Embryonic facial prominence (tissue), 1 donor: ENCODE measurements at regions not wholly inside any gene's neighbourhood (a gene's known extent, or its start where the extent isn't known, plus 50 kb on each side); places are given as distances from the start of the nearest gene placed in this dataset.

ENCODE experiments used
- DNase-seq: peaks from one replicate; pipeline ENCODE4 v3.0.0-alpha.2; 2016; ENCODE audit errors: extremely low spot score

DNA sequence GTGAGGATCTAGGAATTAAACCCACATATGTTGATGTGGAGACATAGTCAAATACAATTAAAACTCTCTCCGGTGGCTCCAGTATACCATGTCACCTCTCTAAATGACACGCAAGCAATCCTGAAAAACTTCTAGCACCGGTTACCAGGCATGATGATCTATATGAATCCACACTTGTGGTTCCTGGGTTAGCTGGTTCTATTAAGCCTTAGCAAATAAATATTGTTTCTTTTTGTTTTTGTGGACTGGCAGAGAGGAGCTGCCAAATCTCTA, 104.8 kb downstream of the SEC61B start:
- DNase-seq = no peak

DNA sequence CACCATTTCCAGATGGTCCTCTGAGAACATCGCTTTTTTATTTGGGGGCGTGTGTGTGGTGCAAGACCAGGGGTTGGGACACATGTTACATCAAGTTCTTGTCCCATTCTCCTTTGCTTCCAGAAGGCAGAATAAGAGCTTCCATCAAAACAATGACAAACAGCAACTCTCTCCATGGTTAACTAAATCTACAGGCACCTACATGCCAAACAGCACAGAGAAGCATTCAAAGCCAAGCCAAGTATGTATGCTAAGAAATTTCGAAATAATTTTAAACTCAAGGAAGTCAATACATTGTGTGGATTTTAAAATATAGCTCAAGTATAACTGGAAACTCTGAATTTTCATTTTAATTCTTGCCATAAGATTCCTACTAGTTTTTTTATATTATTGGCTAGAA, 105.6 kb downstream of the SEC61B start:
- no peak for DNase-seq

DNA sequence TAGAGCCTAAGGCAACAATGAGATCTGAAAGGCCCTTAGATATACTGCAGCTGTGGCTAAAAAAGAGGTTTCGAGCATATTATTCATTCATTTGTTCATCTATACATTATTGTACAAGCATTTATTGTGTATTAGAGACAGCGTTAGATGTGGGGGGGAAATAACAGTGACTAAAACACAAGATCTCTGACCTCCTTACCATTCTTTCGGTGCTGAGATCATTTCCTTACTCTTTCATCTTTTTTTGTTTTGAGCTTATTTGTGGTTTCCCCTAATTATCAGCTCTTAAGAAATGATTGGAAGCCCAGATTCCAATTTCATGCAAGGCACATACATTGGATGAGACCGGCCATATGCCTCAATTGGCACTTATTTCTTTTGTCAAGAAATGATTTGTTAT, 113.2 kb downstream of the SEC61B start:
- no peak for DNase-seq

DNA sequence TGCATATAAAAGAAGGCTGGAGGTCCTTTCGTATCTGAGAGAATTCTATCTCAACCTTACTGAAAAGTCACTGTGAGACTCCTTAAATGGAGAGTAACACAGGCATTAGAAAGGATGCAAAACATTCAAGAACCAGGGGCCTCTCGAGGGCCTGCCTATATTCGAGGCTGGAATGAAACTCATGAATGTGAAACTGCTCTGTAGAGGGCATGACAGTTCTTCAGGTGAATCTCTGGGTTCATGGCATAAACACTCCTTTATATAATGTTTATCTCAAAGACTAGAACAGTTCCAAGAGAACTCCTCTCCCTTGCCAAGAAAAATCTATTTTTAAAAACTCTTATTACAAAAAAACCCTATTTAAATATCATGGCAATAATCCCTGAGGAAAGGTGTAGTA, 113.9 kb downstream of the SEC61B start:
- DNase-seq = no peak

DNA sequence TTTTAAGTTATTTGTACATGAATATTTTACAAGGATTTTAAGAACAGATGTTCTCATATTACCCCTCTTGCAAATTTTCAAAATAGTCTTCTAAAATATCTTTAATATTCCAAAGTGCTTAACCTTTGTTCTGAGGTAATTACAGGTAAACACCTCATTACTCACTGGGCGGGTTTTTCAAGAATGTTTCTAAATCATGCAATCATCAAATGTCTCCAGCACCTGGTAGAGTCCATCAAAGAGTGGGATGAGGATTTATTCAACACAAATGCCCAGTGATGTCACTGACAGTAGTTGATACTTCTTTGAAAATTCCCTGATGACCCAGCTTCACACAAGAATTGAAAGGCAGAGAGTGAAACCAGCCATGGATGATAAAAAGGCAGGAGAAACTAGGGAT, 114.4 kb downstream of the SEC61B start:
- no peak for DNase-seq

DNA sequence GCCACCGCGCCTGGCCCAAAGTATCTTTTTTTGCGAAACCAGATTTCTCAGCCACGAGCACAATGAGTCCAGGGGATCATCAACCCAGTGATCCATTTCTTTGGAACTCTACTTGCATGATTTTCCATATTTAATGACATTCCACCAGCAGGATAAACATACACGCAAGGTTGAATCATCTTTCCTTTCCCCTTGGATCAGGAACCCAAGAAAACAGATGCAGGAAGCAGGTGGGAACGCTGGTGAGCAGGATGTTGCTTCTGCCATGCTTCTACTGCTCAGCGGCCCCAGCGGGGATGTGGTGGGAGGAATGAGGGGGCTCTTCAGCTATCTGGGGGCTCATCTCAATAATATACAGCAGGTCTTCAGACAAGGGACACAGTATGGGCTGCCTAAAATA, 118.2 kb downstream of the SEC61B start:
- DNase-seq = no peak

DNA sequence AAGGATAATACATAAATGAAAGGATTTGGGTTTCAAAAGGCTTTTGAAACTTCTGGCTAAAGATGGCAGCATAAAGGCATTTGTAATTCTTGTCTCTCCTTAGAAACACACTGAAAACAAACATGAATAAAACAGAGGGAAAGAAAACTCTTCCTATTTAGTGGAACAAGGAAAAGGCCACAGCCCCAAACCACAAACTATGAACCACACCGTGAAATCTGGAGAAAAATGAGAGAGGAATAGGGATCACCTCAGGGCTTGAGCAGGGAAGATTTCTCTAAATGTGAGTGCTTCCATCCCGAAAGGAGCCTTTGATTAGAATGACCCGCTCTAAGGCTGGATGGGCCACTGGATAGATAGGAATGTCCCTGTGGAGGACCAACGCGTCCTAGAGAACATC, 119.6 kb downstream of the SEC61B start:
- no peak for DNase-seq

DNA sequence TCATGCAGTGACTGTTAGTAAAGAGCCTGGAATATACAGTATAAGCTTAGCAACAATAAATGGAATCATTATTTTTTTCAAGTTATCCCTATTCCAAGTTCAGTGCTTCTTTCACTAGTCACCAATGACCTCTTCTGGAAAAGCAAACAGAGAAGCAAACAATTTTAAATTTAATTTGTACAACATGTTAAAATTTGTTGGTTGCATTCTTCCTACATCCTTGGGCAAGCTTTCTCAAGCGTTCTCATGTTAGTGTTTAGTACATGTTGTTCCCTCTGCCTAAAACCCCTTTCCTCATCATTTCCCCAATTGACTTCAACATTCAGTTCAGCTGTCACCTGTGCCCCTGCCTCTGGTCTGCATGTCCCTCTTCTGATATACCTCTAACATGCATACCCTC, 123.4 kb downstream of the SEC61B start:
- DNase-seq = no peak

DNA sequence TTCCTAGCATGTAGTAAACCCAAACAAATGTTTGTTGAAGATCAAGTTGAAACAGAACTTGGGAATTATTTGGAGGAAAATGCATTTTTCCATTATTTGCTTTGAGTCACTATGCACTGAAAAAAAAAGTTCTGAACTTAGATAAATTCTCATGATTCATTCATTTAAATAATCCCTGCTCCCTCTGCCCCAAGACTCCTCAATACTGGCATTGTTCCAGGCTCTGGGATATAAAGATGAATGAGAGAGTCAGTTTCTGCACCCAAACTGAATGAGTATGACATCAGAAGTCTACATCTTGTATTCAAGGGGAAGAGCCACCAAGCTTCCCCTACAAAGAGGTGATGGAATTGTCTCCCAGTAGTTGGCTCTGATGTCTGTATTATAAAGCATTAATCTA, 123.9 kb downstream of the SEC61B start:
- no peak for DNase-seq

DNA sequence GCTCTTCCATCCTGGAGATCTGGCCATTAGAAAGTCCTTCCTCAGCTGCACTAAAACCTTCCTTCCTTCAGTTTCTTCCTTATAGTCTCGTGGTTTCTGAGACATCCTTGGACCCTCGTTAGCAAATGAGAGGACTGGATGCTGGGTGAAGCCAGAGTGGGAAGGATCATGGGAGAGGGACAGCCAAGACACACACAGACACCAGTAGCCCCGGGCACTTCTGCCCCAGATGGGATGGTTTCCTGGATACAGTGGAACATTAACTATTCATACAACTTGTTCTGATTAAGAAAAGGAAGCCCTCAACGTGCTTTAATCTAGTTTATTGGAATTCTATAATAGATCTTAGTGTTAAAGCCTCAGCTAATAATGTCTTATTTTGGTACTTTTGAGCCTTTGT, 125.5 kb downstream of the SEC61B start:
- no peak for DNase-seq

DNA sequence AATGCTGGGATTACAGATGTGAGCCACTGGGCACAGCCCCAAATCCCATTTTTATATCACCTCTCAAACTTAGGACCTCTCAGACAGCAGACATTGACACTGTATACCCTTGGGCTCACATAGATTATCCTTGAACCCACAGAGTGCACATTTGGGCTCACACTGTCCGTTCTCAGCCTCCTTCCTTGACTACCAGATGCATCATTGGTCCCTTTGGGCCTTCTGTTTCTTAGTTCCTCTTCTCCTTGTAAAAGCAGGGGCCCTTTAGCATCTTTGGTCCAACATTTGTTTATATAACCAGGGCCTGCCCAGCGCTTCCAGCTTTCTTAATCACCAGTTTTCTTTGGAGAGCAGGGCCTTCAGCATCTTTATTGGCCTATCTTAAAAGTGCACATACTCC, 126.2 kb downstream of the SEC61B start:
- DNase-seq = no peak

DNA sequence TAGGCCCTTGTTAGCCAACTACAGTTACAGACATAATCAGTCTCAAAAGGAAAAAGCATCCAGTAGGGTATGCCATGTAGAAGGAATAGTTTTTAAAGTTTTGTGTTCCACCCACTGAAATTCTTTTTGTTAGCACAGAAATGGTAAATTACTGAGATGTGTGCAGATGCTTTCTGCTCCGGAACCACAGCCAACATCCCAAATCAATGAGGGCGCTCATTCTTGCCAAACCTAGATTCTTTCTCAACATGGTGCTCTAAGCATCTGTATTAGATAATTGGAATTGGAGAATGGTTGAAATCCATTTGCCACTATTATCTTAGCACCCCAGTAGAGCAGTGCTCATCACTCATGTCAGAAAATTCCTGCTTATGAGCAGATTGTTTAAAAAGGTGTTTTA, 127.8 kb downstream of the SEC61B start:
- no peak for DNase-seq

DNA sequence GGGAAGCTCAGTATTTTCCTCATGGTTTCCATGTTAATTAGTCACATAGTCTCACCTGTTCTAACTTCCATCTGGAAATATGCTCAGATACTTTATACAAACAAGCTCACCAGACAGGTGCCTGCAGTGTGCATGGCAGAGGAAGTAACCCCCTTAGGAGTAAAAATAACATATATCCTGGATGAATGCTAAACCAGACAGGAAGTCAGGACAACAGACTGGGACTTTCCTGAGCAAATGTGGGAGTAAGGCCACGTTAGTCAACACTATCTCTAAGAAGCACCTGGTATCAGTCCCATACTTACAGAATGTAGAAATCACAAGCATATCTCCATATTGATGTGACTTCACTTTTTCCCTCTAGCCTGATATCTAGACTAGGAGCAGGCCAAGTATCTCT, 128.4 kb downstream of the SEC61B start:
- DNase-seq = no peak

DNA sequence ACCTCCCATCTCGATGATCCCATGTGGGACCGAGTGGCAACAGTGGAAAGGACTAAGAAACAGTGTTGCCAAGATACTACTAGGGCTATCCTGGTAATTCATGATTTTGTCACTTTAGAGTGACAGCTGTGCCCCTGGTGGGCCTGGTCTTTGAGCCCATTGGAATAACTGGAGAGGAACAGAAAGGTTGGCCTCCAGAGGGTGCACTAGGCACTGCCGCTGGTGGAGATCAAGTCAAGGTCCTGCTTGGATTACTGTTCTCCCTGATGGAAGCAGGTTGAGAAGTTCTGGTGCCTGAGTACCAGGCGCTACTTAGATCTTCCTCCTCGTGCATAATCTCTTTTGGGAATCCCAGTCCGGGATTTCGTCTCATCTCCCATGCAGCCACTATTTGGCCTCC, 129.6 kb downstream of the SEC61B start:
- no peak for DNase-seq

DNA sequence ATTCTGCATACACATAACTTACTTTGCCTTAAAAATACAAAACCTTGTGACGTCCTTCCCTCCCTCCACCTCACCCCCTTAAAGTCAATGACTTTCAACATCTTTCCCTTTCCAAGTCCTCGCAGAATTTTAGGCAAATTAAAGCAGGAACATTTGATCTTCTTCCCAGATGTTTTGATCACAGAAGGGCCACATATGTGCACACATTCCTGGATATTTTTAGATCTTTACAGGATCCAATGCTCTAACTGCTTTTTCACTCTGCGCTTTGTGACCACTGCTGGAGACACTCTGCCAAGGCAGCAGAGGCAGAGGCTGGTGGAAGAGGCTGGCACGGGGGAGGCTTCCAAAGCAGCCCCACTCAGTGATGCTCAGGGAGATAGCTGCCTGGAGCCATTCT, 130.7 kb downstream of the SEC61B start:
- peak; percentile 14 for DNase-seq

DNA sequence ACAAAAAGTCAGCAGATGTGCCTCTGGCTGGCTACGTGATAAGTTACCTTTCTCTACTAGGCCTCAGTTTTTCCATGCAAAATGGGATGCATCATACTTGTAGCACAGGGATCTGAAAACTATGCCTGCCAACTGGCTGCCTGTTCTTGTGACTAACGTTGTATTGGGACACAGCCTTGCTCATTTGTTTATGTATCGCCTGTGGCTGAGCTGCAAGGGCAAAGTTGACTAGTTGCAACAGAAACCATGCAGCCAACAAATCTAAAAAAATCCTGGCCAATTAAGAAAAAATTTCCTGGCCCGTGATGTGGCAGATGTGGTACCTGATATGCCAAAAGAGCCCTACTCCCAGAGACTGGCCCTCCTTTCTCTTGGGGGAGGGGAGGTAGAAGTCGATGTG, 131.3 kb downstream of the SEC61B start:
- no peak for DNase-seq

DNA sequence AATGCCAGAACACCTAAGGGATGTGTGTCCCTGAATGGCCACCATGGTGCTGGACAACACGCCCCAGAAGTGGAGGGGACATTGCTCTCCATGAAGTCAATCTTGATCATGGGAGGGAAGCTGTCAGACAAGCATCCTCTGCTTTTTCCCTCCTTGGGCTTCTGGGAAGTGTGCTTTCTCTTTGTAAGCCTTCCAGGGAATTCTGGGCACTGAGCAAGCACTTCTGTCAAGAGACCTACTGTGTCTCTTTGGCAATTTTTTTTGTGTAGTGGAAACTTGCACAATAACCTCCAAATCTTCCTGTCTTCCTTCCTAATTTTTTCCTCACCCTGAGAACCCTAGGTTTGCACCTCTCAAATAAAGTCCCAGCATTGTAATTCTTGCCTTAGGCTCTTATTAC, 132.0 kb downstream of the SEC61B start:
- no peak for DNase-seq

DNA sequence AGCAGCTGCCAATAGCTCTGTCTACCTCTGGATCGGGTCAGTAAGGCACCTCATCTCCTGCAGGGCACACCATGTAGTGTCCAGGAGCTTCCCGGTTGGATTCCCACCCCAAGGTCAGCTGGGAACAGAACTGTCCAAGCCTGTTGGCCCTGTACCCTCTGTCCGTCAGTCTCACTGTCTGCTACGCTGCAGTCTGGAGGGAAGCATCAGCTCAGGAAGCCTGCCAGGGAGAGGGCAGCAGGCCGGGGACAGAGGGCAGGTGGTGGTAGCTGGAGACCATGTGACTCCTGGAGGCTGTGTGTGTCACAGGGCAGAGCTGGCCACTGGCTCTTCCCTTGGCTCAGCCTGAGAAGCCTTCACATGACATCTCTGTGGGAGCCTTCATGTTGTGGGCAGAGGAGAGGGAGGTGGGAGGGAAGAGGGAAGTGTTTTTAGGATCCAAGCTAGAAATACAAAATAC, 134.5 kb downstream of the SEC61B start:
- DNase-seq = no peak

DNA sequence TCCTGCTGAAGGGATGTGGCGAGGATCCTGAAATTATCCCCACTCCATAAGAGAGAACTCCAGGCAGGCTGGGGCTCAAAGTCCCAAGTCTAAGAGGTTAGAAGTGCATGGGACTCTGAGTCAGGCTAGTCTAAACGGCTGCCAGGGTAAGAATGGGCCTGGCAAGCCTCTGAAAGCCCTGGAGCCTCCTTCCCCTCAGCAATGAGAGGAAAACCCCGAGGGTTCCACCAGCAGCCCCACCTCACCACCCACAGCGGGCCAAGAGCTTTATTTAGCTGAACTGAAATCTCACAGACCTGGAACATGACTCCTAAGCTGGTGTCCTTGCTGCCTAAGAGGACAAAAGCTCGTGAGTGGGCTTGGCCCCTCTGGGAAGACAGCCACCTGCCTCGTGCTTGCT, 135.5 kb downstream of the SEC61B start:
- DNase-seq = no peak

DNA sequence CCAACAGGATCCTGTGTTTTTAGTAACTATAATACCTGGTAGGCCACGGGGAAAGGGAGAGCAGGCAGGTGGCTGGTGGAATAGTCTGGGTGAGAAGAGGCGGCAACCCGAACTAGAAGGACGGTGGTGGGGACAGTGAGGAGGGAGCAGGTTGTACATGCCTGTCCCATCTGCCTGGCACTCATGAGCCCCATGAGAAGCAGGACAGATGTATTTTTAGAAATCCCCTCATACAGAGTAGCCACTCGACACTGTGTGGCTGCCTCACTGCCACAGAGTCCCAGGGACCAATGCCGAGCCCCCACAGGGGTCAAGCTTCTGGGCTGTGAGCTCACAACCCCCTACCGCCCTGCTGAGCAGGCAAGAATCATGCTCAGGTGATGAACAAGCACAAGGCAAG, 136.6 kb downstream of the SEC61B start:
- DNase-seq = no peak

DNA sequence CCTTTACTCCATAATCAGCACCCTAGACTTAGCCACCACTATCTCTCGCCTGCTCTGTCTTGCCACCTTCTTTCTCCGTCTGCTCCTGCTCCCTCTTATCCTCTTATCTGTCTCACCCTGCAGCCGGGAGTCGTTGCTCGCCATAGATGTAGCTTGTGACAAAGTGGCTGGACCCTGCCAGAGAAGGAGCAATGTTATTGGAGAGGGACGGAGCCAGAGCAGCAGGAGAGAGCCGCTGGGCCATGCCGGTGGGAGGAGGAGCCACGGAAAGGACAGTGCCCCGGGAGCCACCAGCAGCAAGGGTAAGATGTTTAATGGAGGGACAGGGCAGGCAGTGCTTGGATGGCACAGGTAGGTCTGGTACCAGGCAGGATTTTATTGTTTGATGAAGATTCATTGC, 137.3 kb downstream of the SEC61B start:
- no peak for DNase-seq

DNA sequence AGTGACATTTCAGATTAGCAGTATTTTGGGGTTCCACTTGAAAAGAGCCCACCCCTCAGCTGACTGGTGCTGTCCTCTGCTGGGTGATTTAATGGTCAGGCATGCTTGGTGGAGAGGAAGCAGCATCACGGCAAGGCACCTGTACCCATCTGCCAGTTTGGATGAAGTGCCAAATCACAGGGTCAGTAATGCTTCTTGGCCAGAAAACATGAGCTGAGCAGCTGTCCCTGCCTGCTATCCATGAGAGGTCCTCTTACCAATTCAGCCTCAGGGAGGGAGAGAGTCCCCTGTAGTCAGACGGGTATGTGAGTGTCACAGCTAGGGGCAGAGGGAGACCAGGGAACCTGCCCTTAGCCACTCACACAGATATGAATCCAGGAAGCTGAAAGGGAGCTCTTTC, 137.9 kb downstream of the SEC61B start:
- DNase-seq = no peak

DNA sequence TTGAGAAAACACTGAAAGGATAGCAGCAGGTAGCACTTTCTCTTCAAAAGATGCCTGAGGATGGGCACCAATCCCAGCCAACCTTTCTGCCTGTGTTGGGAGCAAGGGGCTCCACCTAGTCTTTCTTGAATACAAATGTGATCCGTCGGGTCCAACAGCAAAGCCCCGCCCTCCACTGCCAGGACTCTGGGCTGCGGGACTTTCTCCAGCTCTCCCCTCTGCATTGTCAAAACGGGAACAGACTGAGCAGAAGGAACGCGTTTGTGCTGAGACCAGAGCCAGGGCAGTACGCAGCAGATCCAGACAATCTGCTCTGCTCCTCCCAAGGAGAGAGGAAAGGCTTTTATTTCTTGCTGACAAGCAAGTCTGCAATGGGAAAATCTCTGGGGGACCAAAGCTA, 139.7 kb downstream of the SEC61B start:
- no peak for DNase-seq

DNA sequence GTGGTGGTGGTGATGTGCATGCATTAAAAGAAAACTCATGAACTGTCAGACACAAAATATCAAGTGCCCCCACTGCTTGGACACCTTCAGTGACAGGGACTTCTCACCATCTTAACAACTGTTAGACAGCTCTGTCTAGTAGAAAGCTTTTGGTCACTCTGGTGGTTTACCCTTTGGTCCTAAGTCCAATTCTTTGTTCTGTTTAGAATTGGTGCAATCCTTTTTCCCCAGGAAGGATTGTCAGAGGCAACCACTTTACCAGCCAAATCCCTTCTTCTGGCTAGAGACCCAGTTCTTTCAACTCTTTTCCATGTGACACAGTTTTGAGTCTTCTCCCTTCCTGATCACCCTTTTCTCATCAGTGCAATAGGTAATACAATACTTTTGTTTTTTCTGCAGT, 140.2 kb downstream of the SEC61B start:
- no peak for DNase-seq

DNA sequence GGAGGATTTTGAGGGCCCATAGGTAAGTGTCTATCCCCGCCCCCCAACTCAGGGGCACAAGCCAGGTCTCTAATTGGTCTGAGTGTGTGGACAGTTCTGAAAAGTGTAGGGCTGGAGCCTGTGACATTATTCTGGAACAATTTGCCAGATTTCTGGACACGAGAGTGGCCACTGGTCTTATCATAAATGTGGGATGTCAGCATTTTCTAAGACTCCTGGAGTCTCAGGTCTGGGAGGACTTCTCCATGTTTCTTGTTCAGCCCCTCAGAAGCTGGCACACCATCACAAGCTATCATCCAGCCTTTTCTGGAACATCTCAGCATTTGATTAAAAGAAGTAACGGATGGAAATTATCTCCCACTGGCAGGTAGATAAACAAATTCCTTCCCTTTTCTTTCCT, 141.4 kb downstream of the SEC61B start:
- no peak for DNase-seq
